Neural cell (in vitro differentiated cells): ENCODE measurements at regions not wholly inside any gene's neighbourhood (a gene's known extent, or its start where the extent isn't known, plus 50 kb on each side); places are given as distances from the start of the nearest gene placed in this dataset.

ENCODE experiments used
- H2AFZ ChIP-seq: fragments of 200-600, 300-800 bp; sonication (generic), shearing (Covaris generic); 2 replicates; pipeline ENCODE4 v1.6.0; 2014; ENCODE audit warnings: low read depth, mild to moderate bottlenecking, antibody characterized with exemption, low read length, moderate library complexity
- H3F3A ChIP-seq: fragments of 200-600 bp; shearing (Covaris generic); 2 replicates; pipeline ENCODE4 v1.6.1; 2016; ENCODE audit warnings: mild to moderate bottlenecking, moderate library complexity, mixed read lengths, antibody characterized with exemption, low read length; ENCODE audit not compliant: insufficient read depth, poor library complexity, severe bottlenecking
- H3K27ac ChIP-seq: fragments of 200-600, 300-800 bp; sonication (generic), shearing (Covaris generic); 2 replicates; pipeline ENCODE4 v1.5.1; 2014; ENCODE audit warnings: mild to moderate bottlenecking, low read length, moderate library complexity
- H3K27me3 ChIP-seq: fragments of 300-800, 200-600 bp; sonication (generic), shearing (Covaris generic); 2 replicates; pipeline ENCODE4 v1.6.0; 2014; ENCODE audit warnings: mild to moderate bottlenecking, low read depth, low read length, moderate library complexity; ENCODE audit not compliant: insufficient read depth
- H3K36me3 ChIP-seq: fragments of 300-800, 200-600 bp; sonication (generic), shearing (Covaris generic); 2 replicates; pipeline ENCODE4 v1.5.1; 2014; ENCODE audit warnings: mild to moderate bottlenecking, antibody characterized with exemption, low read length, moderate library complexity; ENCODE audit not compliant: insufficient read depth
- H3K4me2 ChIP-seq: fragments of 300-800, 200-600 bp; sonication (generic), shearing (Covaris generic); 2 replicates; pipeline ENCODE4 v1.6.0; 2014; ENCODE audit warnings: mild to moderate bottlenecking, low read length
- H3K4me3 ChIP-seq: fragments of 300-800, 200-600 bp; sonication (generic), shearing (Covaris generic); 2 replicates; pipeline ENCODE4 v1.5.1; 2014; ENCODE audit warnings: mild to moderate bottlenecking, low read length, moderate library complexity
- H3K79me2 ChIP-seq: fragments of 200-600 bp; shearing (Covaris generic); replicated peaks from 2 replicates; pipeline ENCODE4 v1.6.0; 2014; ENCODE audit warnings: mild to moderate bottlenecking, low read length, moderate library complexity; ENCODE audit not compliant: insufficient read depth
- H3K9ac ChIP-seq: fragments of 300-800, 200-600 bp; sonication (generic), shearing (Covaris generic); 2 replicates; pipeline ENCODE4 v1.6.1; 2016; ENCODE audit warnings: mild to moderate bottlenecking, low read length, mixed read lengths
- H3K9me2 ChIP-seq: fragments of 200-600 bp; shearing (Covaris generic); 2 replicates; pipeline ENCODE4 v1.6.1; 2016; ENCODE audit warnings: mild to moderate bottlenecking, low read length, mixed read lengths; ENCODE audit not compliant: insufficient read depth
- H3K9me3 ChIP-seq: fragments of 200-600, 300-800 bp; sonication (generic), shearing (Covaris generic); 2 replicates; pipeline ENCODE4 v1.6.1; 2016; ENCODE audit warnings: mild to moderate bottlenecking, mixed run types, low read length, moderate library complexity, mixed read lengths
- H4K20me1 ChIP-seq: fragments of 200-600 bp; shearing (Covaris generic); 2 replicates; pipeline ENCODE4 v1.6.1; 2016; ENCODE audit warnings: mild to moderate bottlenecking, mixed run types; ENCODE audit not compliant: insufficient read depth
- CTCF ChIP-seq: fragments of 450-650 bp; IDR thresholded peaks from 2 replicates; pipeline ENCODE4 v1.5.1; 2014; ENCODE audit warnings: antibody characterized with exemption, mild to moderate bottlenecking, moderate library complexity; ENCODE audit not compliant: poor library complexity, severe bottlenecking
- EP300 ChIP-seq: fragments of 450-650 bp; conservative IDR thresholded peaks from 2 replicates; pipeline ENCODE4 v1.6.1; 2014; ENCODE audit warnings: antibody characterized with exemption, mild to moderate bottlenecking, moderate library complexity; ENCODE audit not compliant: poor library complexity, severe bottlenecking
- EZH2 ChIP-seq: fragments of 200-600, 300-800 bp; shearing (Covaris generic), sonication (generic); IDR thresholded peaks from 2 replicates; pipeline ENCODE4 v1.6.1; 2014; ENCODE audit warnings: antibody characterized with exemption, low read length, borderline replicate concordance, mild to moderate bottlenecking; ENCODE audit not compliant: insufficient read depth, poor library complexity, severe bottlenecking
- MXI1 ChIP-seq: fragments of 450-650 bp; conservative IDR thresholded peaks from 2 replicates; pipeline ENCODE4 v1.6.1; 2014; ENCODE audit warnings: antibody characterized with exemption, mild to moderate bottlenecking; ENCODE audit not compliant: poor library complexity, severe bottlenecking
- POLR2AphosphoS5 ChIP-seq: IDR thresholded peaks from 2 replicates; pipeline ENCODE4 v1.6.1; 2012
- RAD21 ChIP-seq: fragments of 450-650 bp; conservative IDR thresholded peaks from 2 replicates; pipeline ENCODE4 v1.6.1; 2014; ENCODE audit warnings: antibody characterized with exemption, mild to moderate bottlenecking, moderate library complexity
- REST ChIP-seq: IDR thresholded peaks from 2 replicates; pipeline ENCODE4 v1.6.1; 2012; ENCODE audit warnings: borderline replicate concordance
- SMC3 ChIP-seq: fragments of 450-650 bp; conservative IDR thresholded peaks from 2 replicates; pipeline ENCODE4 v1.6.1; 2014; ENCODE audit warnings: antibody characterized with exemption, mild to moderate bottlenecking, moderate library complexity; ENCODE audit not compliant: poor library complexity
- TAF1 ChIP-seq: IDR thresholded peaks from 2 replicates; pipeline ENCODE4 v1.6.1; 2012; ENCODE audit warnings: low read depth

DNA sequence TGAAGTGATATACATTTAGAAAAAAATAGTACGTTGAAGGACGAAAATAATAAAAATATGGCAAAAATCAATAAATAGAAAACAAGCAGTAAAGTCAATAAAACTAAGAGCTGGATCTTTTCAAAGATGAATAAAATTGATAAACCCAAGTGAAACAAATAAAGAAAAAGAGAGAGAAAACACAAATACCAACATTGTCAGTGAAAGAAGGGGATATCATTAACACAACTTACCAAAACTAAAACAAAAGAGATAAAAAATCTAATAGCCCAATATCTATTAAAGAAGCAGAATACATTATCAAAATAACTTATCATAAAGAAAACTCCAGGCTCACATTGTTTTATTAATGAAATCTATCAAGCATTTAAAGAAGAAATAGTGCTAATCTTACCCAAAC lies 675.1 kb downstream of the UQCRFS1 start:
- H3K9me3 ChIP-seq = no peaks in the 10 kb centered on the region
- no peak overlapping the region for H3K9ac ChIP-seq
- H3K27me3 ChIP-seq = no peaks in the 10 kb centered on the region
- H3F3A ChIP-seq = no peaks in the 10 kb centered on the region
- no peaks in the 10 kb centered on the region for H3K79me2 ChIP-seq
- H3K36me3 ChIP-seq = no peaks in the 10 kb centered on the region
- H2AFZ ChIP-seq = no peak overlapping the region
- no peak overlapping the region for H3K4me3 ChIP-seq
- H3K4me2 ChIP-seq = no peak overlapping the region
- TF ChIP-seq REST = no peak
- no peak for TF ChIP-seq EZH2
- TF ChIP-seq RAD21 = no peak
- no peak for TF ChIP-seq SMC3
- no peak for TF ChIP-seq POLR2AphosphoS5
- TF ChIP-seq EP300 = no peak
- TF ChIP-seq MXI1 = no peak
- no peak for TF ChIP-seq TAF1
- no peak for TF ChIP-seq CTCF
- H4K20me1 ChIP-seq = no peaks in the 10 kb centered on the region
- no peaks in the 10 kb centered on the region for H3K9me2 ChIP-seq
- H3K27ac ChIP-seq = no peak overlapping the region

DNA sequence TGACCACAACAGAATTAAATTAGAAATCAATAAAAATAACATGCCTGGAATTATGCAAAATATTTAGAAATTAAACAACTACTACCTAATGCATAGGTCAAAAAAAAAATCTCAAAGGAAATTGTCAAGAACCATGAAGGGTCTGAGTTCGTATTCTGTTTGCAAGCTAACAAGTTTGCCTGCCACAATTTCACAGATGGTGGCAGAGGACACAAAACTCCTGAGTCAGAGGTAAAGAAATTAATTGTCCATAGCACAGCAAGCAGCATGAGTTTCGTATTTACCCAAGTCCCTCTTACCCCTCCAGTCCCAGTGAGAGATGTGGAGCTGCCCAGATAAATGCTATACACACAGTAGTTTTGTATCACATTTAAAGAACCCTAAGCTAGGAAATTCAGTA lies 675.9 kb downstream of the UQCRFS1 start:
- no peak overlapping the region for H3K9ac ChIP-seq
- no peaks in the 10 kb centered on the region for H3K36me3 ChIP-seq
- no peak overlapping the region for H2AFZ ChIP-seq
- no peaks in the 10 kb centered on the region for H3K79me2 ChIP-seq
- H3K4me3 ChIP-seq = no peak overlapping the region
- no peaks in the 10 kb centered on the region for H4K20me1 ChIP-seq
- no peaks in the 10 kb centered on the region for H3F3A ChIP-seq
- TF ChIP-seq EZH2 (no peak), RAD21 (no peak), POLR2AphosphoS5 (no peak), REST (no peak), MXI1 (no peak), TAF1 (no peak), SMC3 (no peak), EP300 (no peak), CTCF (no peak)
- H3K4me2 ChIP-seq = no peak overlapping the region
- no peaks in the 10 kb centered on the region for H3K27me3 ChIP-seq
- no peak overlapping the region for H3K27ac ChIP-seq
- no peaks in the 10 kb centered on the region for H3K9me3 ChIP-seq
- H3K9me2 ChIP-seq = no peaks in the 10 kb centered on the region
